H9 (cell line): ENCODE measurements at regions not wholly inside any gene's neighbourhood (a gene's known extent, or its start where the extent isn't known, plus 50 kb on each side); places are given as distances from the start of the nearest gene placed in this dataset.

Source experiments
- DNase-seq: peaks from one replicate; pipeline ENCODE4 v3.0.0-alpha.2; 2017
- H2AFZ ChIP-seq: one replicate; pipeline ENCODE4 v1.6.1; 2013; ENCODE audit warnings: mild to moderate bottlenecking, low read length, control low read depth, moderate library complexity
- H2AK5ac ChIP-seq: 2 replicates; pipeline ENCODE4 v1.6.1; 2013; ENCODE audit warnings: low read length, control low read depth, mixed read lengths; ENCODE audit not compliant: insufficient read length
- H2BK120ac ChIP-seq: one replicate; pipeline ENCODE4 v1.6.1; 2013; ENCODE audit warnings: low read depth, mild to moderate bottlenecking, low read length, control low read depth, inconsistent platforms; ENCODE audit not compliant: poor library complexity, severe bottlenecking
- H2BK12ac ChIP-seq: 2 replicates; pipeline ENCODE4 v1.6.1; 2013; ENCODE audit warnings: low read length, control low read depth, mixed read lengths, low read depth; ENCODE audit not compliant: insufficient read length
- H2BK15ac ChIP-seq: 2 replicates; pipeline ENCODE4 v1.6.1; 2013; ENCODE audit warnings: low read depth, low read length, control low read depth
- H2BK20ac ChIP-seq: one replicate; pipeline ENCODE4 v1.6.1; 2013; ENCODE audit warnings: low read depth, mild to moderate bottlenecking, low read length, control low read depth, inconsistent platforms; ENCODE audit not compliant: poor library complexity, severe bottlenecking
- H2BK5ac ChIP-seq: 2 replicates; pipeline ENCODE4 v1.6.1; 2013; ENCODE audit warnings: low read length, control low read depth, mixed read lengths; ENCODE audit not compliant: insufficient read length
- H3K14ac ChIP-seq: 2 replicates; pipeline ENCODE4 v1.6.1; 2013; ENCODE audit warnings: low read length, control low read depth; ENCODE audit not compliant: insufficient read depth
- H3K18ac ChIP-seq: 2 replicates; pipeline ENCODE4 v1.6.1; 2013; ENCODE audit warnings: low read depth, mild to moderate bottlenecking, mixed read lengths, low read length, control low read depth; ENCODE audit not compliant: insufficient read length
- H3K23ac ChIP-seq: 2 replicates; pipeline ENCODE4 v1.6.1; 2013; ENCODE audit warnings: low read length, control low read depth, mixed read lengths, low read depth; ENCODE audit not compliant: insufficient read length
- H3K23me2 ChIP-seq: 2 replicates; pipeline ENCODE4 v1.6.1; 2013; ENCODE audit warnings: low read depth, mild to moderate bottlenecking, mixed read lengths, low read length, control low read depth; ENCODE audit not compliant: insufficient read length, poor library complexity, severe bottlenecking
- H3K27ac ChIP-seq: 2 replicates; pipeline ENCODE4 v1.5.1; 2013; ENCODE audit warnings: low read length, control low read depth, mixed read lengths, low read depth; ENCODE audit not compliant: insufficient read length
- H3K27me3 ChIP-seq: 2 replicates; pipeline ENCODE4 v1.6.1; 2013; ENCODE audit warnings: low read length, control low read depth, inconsistent platforms; ENCODE audit not compliant: insufficient read depth
- H3K4ac ChIP-seq: 2 replicates; pipeline ENCODE4 v1.6.1; 2013; ENCODE audit warnings: low read depth, mild to moderate bottlenecking, control low read depth, inconsistent platforms, low read length, moderate library complexity
- H3K4me1 ChIP-seq: 2 replicates; pipeline ENCODE4 v1.6.1; 2013; ENCODE audit warnings: low read length, control low read depth, inconsistent platforms; ENCODE audit not compliant: insufficient read depth
- H3K4me2 ChIP-seq: 2 replicates; pipeline ENCODE4 v1.6.1; 2013; ENCODE audit warnings: low read length, control low read depth, mixed read lengths; ENCODE audit not compliant: insufficient read length, insufficient read depth
- H3K56ac ChIP-seq: 2 replicates; pipeline ENCODE4 v1.6.1; 2013; ENCODE audit warnings: low read depth, mild to moderate bottlenecking, mixed read lengths, low read length, control low read depth; ENCODE audit not compliant: insufficient read length
- H3K79me1 ChIP-seq: 2 replicates; pipeline ENCODE4 v1.6.1; 2013; ENCODE audit warnings: low read depth, mild to moderate bottlenecking, moderate library complexity, low read length, control low read depth, inconsistent platforms; ENCODE audit not compliant: insufficient read depth, poor library complexity, severe bottlenecking
- H3K79me2 ChIP-seq: 2 replicates; pipeline ENCODE4 v1.6.1; 2013; ENCODE audit warnings: low read length, control low read depth, inconsistent platforms; ENCODE audit not compliant: insufficient read depth
- H3K9ac ChIP-seq: 2 replicates; pipeline ENCODE4 v1.6.1; 2013; ENCODE audit warnings: low read length, control low read depth, mixed read lengths; ENCODE audit not compliant: insufficient read length; ENCODE audit errors: extremely low read depth
- H3K9me3 ChIP-seq: one replicate; pipeline ENCODE4 v1.6.1; 2013; ENCODE audit warnings: low read depth, low read length, inconsistent platforms; ENCODE audit not compliant: control insufficient read depth
- H3T11ph ChIP-seq: one replicate; pipeline ENCODE4 v1.6.1; 2013; ENCODE audit warnings: mild to moderate bottlenecking, low read length, control low read depth, inconsistent platforms
- H4K20me1 ChIP-seq: one replicate; pipeline ENCODE4 v1.6.1; 2013; ENCODE audit not compliant: control insufficient read depth, insufficient read length, insufficient read depth
- H4K5ac ChIP-seq: 2 replicates; pipeline ENCODE4 v1.6.1; 2013; ENCODE audit warnings: low read depth, mild to moderate bottlenecking, mixed read lengths, low read length, control low read depth; ENCODE audit not compliant: insufficient read length
- H4K8ac ChIP-seq: replicated peaks from 2 replicates; pipeline ENCODE4 v1.6.1; 2013; ENCODE audit warnings: low read length, control low read depth, mixed read lengths, low read depth; ENCODE audit not compliant: insufficient read length
- H4K91ac ChIP-seq: 2 replicates; pipeline ENCODE4 v1.6.1; 2013; ENCODE audit warnings: low read depth, mild to moderate bottlenecking, moderate library complexity, mixed read lengths, low read length, control low read depth; ENCODE audit not compliant: insufficient read length
- H3K27ac Mint-ChIP-seq, 3 experiments: 2 replicates in 2 of 3; 3 replicates in 1 of 3; pipeline ENCODE4 v1.8.0; 2020 to 2021; ENCODE audit warnings: mixed read lengths in 3 of 3, mild to moderate bottlenecking in 1 of 3, moderate library complexity in 1 of 3
- H3K27me3 Mint-ChIP-seq: 2 replicates; pipeline ENCODE4 v1.8.0; 2021; ENCODE audit warnings: low read depth, mild to moderate bottlenecking, moderate library complexity, mixed read lengths
- H3K36me3 Mint-ChIP-seq, 3 experiments: 2 replicates in 2 of 3; 3 replicates in 1 of 3; pipeline ENCODE4 v1.8.0; 2020 to 2021; ENCODE audit warnings: low read depth in 3 of 3, mixed read lengths in 3 of 3; ENCODE audit not compliant: insufficient read depth in 1 of 3
- H3K4me1 Mint-ChIP-seq, 2 experiments: 2 replicates each; pipeline ENCODE4 v1.8.0; 2020; ENCODE audit warnings: mixed read lengths in 2 of 2
- H3K4me3 Mint-ChIP-seq, 2 experiments: 2 replicates in 1 of 2; 3 replicates in 1 of 2; pipeline ENCODE4 v1.8.0; 2020 to 2021; ENCODE audit warnings: mild to moderate bottlenecking in 2 of 2, mixed read lengths in 2 of 2, moderate library complexity in 1 of 2
- H3K9me3 Mint-ChIP-seq, 2 experiments: 2 replicates in 1 of 2; 3 replicates in 1 of 2; pipeline ENCODE4 v1.8.0; 2020; ENCODE audit warnings: mild to moderate bottlenecking in 2 of 2, mixed read lengths in 2 of 2, moderate library complexity in 1 of 2
- WGBS: extraction: QIAGEN DNeasy Blood & Tissue Kit; methylation state at CpG from one replicate; pipeline ENCODE4 v1.1.7; 2013; ENCODE audit warnings: missing lambda C conversion rate, low lambda C conversion rate, mixed read lengths; ENCODE audit not compliant: insufficient read length; ENCODE audit errors: extremely low coverage; 5-methylcytosine and 5-hydroxymethylcytosine counted together
- TF ChIP-seq, protein P1 (sequence below): fragments of 200-600 bp; sonication (generic); conservative IDR thresholded peaks from 3 replicates; pipeline ENCODE4 v1.8.0; 2021; ENCODE audit warnings: antibody characterized with exemption, mild to moderate bottlenecking

DNA sequence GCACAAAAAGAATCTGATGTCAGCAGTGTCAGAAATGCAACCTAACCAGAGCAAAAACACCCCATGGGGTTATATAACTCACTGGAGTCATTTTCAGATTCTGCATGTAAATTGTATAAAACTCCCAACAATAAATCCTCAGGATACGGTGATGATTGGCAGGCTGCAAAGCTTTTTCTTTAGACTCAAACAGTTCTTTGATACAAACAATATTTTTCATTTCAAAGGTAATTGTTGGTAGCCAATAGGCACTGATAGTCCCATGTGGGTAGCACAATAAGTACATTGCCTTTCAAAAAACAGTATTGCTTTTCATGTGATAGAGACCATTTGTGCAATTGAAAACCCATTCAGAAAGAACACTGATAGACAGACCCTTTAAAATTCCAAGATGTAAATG is 98.0 kb downstream of the TMEM26 start:
- Histone ChIP-seq H3K56ac (no peak overlapping the region), H3K14ac (no peak overlapping the region), H3K18ac (no peak overlapping the region), H2BK20ac (no peak overlapping the region), H2BK120ac (no peak overlapping the region), H3K79me1 (no peaks in the 10 kb centered on the region), H3K4ac (no peak overlapping the region), H3K23ac (no peak overlapping the region), H3K4me1 (no peaks in the 10 kb centered on the region), H3K27ac (no peak overlapping the region), H2AFZ (no peak overlapping the region), H2BK12ac (no peak overlapping the region), H3K9me3 (no peaks in the 10 kb centered on the region), H3K4me2 (no peak overlapping the region), H2AK5ac (no peak overlapping the region), H4K5ac (no peak overlapping the region), H4K91ac (no peak overlapping the region), H2BK15ac (no peak overlapping the region), H3K27me3 (no peaks in the 10 kb centered on the region; the same call in 1 of the 2 replicates), H3K9ac (no peak overlapping the region), H4K20me1 (no peaks in the 10 kb centered on the region), H2BK5ac (no peak overlapping the region), H3K23me2 (no peaks in the 10 kb centered on the region), H4K8ac (no peak overlapping the region), H3K79me2 (no peaks in the 10 kb centered on the region), H3T11ph (no peak overlapping the region)
- no CpG with 5 or more reads among the region's 1 CpG for WGBS
- H3K9me3 Mint-ChIP-seq, result peaks cover 2 to 3% of the 10 kb centered on the region in 2 experiments; a peak in 3 of 5 replicates
- TF ChIP-seq, protein P1, sequence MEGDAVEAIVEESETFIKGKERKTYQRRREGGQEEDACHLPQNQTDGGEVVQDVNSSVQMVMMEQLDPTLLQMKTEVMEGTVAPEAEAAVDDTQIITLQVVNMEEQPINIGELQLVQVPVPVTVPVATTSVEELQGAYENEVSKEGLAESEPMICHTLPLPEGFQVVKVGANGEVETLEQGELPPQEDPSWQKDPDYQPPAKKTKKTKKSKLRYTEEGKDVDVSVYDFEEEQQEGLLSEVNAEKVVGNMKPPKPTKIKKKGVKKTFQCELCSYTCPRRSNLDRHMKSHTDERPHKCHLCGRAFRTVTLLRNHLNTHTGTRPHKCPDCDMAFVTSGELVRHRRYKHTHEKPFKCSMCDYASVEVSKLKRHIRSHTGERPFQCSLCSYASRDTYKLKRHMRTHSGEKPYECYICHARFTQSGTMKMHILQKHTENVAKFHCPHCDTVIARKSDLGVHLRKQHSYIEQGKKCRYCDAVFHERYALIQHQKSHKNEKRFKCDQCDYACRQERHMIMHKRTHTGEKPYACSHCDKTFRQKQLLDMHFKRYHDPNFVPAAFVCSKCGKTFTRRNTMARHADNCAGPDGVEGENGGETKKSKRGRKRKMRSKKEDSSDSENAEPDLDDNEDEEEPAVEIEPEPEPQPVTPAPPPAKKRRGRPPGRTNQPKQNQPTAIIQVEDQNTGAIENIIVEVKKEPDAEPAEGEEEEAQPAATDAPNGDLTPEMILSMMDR, result no peak
- no peak for DNase-seq
- no peaks in the 10 kb centered on the region for H3K4me1 Mint-ChIP-seq
- H3K36me3 Mint-ChIP-seq, result peaks cover 0 to 8% (median 0%) of the 10 kb centered on the region in 3 experiments; a peak in 2 of 7 replicates
- peaks cover 2% of the 10 kb centered on the region; the same call in 1 of the 2 replicates for H3K27me3 Mint-ChIP-seq
- H3K4me3 Mint-ChIP-seq, result no peak overlapping the region
- H3K27ac Mint-ChIP-seq, result no peak overlapping the region
